HG03378 (cell line): ENCODE measurements at regions not wholly inside any gene's neighbourhood (a gene's known extent, or its start where the extent isn't known, plus 50 kb on each side); places are given as distances from the start of the nearest gene placed in this dataset.
"Not testable (repeated sequence)": the region's sequence is repeated elsewhere in the genome, so short reads cannot be mapped to it uniquely, and the experiment has no call there.

Experiments
- ATAC-seq: cut with Tn5 transposase; IDR thresholded peaks from one replicate; pipeline ENCODE4 v1.9.1; 2021; ENCODE audit warnings: mild to moderate bottlenecking, moderate library complexity; ENCODE audit not compliant: unreplicated experiment

- no peak for ATAC-seq
Measured at GRCh38 chr10:28354511-28354910, 51.6 kb upstream of the MPP7 start.

- no peak for ATAC-seq
Measured at GRCh38 chr10:28355376-28355775, 52.5 kb upstream of the MPP7 start.

GRCh38 chr10:28359334-28359733 lies 56.5 kb upstream of the MPP7 start:
- no peak for ATAC-seq

DNA sequence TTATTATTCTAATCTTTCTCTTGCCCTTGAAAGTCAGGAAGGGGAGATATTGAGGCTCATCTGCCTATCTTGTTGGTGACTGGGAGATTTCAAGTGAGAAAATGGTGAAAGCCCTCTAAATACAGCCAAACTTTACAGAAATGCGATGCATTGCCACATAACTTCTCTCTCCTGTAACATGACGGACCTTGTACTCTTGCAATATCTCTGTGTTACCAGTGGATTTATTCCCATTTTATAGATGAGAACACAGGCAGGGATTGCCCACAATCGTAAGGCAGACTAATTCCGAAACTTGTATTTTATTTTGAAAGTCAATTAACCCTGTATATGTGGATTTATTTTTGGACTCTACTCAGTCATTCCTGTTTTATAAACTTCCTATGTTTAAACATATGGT lies 57.3 kb upstream of the MPP7 start:
- ATAC-seq = no peak

- ATAC-seq = no peak
Measured at GRCh38 chr10:28363376-28363775, 60.5 kb upstream of the MPP7 start.

- ATAC-seq = no peak
Measured at GRCh38 chr10:28365840-28366239, 63.0 kb upstream of the MPP7 start.

- no peak for ATAC-seq
Measured at GRCh38 chr10:28366994-28367393, 64.1 kb upstream of the MPP7 start.

DNA sequence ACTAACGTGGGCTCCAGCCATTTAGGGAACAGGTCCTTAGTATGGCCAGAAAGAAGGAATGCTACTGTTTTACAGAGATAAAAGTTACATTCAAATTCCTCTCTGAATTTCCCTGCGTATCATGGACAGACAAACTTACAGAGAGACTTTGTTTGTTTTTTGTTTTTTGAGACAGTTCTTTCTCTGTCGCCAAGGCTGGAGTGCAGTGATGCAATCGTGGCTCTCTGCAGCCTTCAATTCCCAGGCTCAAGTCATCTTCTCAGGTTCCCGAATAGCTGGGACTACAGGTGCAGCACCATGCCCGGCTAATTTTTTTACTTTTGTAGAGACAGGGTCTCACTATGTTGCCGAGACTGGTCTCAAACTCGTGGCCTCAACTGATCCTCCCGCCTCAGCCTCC lies 64.5 kb upstream of the MPP7 start:
- ATAC-seq = no peak

GRCh38 chr10:28367929-28368484 lies 65.1 kb upstream of the MPP7 start:
- peak; percentile 98 for ATAC-seq

DNA sequence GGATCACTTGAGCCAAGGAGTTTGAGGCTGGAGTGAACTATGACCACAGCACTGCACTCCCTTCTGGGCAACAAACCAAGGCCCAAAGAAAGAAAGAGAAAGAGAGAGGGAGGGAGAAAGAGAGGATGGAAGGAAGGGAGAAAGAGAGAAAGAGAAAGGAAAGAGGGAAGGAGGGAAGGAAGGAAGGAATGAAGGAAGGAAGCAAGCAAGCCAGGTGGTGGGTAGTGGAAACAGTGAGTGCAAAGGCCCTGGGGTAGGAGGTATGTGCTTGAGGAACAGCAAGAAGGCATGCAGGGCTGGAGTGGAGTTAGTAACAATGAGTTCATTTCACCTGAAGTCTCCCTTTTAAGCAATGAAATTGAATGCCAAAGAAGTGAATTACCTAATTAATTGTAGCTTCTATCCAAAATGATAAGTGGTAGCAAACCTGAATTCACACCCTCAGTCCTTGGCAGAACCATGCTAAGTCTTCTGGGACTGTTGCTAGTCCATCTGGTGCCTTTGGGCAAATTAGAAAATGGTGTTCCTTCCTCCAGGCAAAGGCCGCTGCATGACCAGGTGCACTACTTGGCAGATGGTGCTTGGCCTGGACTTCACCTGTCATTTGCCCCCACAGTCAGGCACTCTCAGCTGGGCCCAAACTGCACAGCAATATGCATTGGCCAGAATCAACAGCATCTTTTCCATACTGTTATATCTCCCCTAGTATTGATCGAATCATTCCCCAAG lies 67.4 kb upstream of the MPP7 start:
- ATAC-seq = no peak

GRCh38 chr10:28371638-28372037 lies 68.8 kb upstream of the MPP7 start:
- ATAC-seq = not testable (repeated sequence)

DNA sequence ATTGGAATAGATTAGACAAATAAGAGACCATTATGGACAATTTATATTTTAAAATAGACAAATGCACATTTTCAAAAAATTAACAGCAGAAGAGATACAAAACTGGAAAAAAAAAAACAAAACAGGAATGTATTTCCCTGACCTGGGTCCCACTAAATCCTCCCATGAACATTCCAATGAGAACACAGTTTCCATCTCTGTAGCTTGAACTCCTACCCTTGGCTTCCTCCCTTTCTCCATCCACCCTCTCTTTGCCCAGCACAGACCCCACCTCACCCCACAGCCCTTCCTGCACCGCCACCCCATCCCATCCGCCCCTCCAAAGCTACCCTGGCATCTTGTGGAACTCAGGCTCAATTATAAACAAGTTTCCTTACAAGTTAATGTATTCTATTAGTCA lies 71.2 kb upstream of the MPP7 start:
- ATAC-seq = no peak

DNA sequence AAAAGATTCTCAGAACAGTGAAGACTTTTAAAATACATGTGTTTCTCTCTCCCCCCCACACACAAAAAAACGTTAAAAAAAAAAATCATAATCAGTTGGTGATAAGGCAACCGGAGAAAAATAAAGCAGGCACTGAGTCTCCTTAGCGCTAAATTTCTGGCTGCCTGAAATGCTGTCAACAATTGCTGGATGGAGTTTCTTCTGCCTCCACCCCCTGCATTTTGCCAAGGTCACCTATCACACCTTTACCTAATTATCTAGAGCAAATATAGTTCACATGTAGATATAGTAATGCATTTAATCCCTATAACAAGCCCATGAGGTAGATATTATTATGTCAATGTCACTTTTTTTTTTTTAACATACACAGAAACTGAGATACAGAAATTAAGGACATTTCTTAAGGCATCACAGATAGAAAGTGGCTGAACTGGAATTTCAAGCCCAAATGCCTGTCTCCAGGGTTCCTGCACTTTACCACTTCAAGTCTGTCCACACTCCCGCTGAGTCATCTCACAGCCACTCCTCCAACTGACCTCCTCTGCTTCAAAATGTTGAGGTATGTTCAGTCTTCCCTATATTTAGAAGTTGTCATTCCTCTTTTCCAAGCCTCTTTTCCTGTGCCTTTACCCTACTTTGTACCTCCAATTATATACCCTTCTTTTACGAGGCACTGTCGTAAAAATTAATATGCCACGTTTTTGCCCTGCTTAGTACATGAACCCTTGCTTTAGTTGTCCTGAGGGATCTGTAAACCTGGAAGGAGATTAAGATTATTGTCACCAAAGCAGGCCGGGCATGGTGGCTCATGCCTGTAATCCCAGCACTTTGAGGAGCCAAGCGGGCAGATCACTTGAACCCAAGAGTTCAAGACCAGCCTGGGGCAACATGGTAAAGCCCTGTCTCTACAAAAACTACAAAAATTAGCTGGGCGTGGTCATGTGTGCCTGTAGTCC lies 72.8 kb upstream of the MPP7 start:
- no peak for ATAC-seq

DNA sequence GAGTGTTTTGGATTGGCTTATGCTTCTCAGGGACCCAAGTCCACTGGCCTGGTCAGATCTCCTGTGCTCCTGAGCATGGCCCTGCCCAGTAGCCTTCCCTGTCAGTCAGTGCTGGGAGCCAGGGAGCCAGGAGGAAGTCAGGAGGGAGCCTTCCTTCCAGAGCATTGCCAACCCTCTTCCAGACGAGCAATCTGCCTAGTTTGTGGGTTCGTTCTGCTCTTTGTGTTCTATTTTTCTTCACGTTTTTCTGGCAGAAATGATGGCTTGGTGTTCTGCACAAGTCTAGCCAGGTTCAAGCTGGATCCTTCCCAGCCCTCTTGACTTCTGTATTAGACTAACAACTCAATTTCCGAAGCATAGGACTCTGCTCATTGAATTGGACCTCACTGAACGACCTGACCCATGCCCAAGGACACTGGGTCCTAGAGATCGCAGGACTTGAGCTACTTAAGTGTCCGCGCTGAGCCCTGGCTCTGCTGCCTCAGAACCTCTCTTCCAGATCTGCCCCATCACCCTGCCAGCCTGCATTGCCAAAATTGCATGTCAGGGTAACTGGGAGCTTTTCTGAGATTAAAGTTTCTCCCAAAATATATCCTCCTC lies 76.2 kb upstream of the MPP7 start:
- ATAC-seq = no peak

GRCh38 chr10:28381466-28381865 lies 78.6 kb upstream of the MPP7 start:
- ATAC-seq = no peak

DNA sequence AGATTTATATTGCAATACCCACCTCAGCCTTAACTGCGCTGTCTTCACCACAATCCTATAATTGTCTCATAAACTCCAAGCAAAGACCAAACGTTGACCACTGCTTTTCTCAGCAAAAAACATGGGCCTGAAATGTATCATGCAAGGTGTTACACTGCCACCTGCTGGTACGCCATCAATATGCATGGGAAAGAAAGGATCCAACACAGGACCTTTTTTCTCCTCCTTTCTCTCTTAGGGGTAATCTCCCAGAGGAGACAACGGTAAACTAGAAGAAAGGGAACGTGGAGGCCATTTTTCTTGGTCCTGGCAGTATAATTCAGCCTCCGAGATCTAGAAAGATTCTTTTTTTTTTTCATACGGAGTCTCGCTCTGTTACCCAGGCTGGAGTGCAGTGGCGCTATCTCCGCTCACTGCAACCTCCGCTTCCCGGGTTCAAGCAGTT lies 79.1 kb upstream of the MPP7 start:
- peak; percentile 85 for ATAC-seq

- ATAC-seq = no peak
Measured at GRCh38 chr10:28382525-28383269, 79.8 kb upstream of the MPP7 start.

DNA sequence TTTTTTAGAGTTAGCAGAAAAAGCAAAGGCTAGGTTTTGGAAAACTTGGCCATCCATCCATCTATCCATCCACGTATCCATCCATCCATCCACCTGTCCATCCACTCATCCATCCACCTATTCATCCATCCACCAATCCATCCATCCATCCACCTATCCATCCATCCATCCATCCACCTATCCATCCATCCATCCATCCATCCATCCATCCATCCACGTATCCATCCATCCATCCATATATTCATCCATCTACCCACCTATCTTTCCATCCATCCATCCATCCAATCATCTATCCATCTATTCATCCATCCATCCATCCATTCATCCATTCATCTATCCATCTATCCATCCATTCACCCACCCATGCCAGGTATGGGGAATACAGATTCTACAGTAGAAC lies 81.7 kb upstream of the MPP7 start:
- no peak for ATAC-seq

GRCh38 chr10:28385748-28386502 lies 83.1 kb upstream of the MPP7 start:
- no peak for ATAC-seq

DNA sequence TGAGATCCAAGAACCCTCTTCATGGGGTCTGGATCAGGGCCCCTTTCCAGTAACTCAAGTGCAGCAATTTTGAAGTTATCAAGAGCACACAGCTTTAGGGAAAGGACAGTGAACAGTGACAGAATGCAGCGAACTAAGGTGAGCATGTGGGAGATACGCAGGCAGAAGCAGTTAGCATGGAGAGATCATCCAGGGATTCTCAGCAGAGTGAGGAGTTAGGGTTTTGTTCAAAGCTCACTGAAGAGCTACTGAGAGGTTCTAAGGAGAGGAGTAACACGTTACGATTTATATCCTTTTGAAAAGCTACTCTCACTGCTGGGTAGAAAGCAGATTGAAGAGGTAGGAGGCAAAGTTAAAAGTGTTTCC lies 83.6 kb upstream of the MPP7 start:
- ATAC-seq = no peak
